HG02885 (cell line): ENCODE measurements at regions not wholly inside any gene's neighbourhood (a gene's known extent, or its start where the extent isn't known, plus 50 kb on each side); places are given as distances from the start of the nearest gene placed in this dataset.
"Not testable (repeated sequence)": the region's sequence is repeated elsewhere in the genome, so short reads cannot be mapped to it uniquely, and the experiment has no call there.

Experiments used
- ATAC-seq: cut with Tn5 transposase; IDR thresholded peaks from one replicate; pipeline ENCODE4 v1.9.1; 2021; ENCODE audit warnings: mild to moderate bottlenecking; ENCODE audit not compliant: unreplicated experiment, poor library complexity

DNA sequence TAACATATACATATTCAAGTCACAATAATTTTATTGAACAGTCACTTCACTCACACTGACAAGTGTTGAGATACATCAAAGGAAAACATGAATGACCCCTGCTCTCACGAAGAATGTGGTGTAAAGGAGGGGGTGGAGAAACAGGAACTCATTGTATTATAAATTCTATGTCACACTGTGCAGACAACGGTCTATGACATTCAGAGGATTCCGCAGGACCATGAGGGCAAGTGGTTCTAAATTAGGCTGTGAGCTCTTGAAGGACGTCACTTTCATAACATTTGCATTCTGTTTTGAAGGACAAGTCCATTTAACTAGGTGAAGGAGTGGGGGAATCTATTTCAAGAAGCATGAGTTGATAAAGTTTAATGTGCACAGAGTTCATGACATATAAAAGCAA, 415.2 kb upstream of the HS3ST1 start:
- ATAC-seq, result no peak

- ATAC-seq, result no peak
These were observed 414.6 kb upstream of the HS3ST1 start for GRCh38 chr4:11843340-11843739.

DNA sequence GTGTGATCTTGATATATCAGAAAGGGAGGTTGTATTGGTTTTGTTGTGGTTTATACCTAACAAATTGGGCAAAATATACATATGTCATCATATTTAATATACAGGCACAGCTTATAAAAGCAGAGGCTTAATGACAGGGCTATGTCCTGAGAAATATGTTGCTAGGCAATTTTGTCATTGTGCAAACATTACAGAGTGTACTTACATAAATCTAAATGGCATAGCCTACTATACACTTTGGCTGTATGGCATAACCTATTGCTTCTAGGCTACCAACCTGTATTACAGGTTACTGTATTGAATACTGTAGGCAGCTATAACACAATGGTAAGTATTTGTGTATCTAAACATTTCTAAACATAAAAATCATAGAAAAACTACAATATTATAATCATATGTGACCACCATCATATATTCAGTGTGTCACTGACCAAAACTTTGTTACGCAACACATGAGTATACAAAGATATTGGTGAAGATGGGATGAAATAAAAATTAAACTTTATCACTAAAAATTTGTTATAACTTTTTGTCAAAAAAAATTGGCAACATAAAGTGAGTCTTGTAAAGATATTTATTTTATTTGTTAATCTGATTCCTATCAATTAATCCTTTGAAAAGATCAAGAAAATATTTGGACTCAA, 414.0 kb upstream of the HS3ST1 start:
- ATAC-seq, result no peak

DNA sequence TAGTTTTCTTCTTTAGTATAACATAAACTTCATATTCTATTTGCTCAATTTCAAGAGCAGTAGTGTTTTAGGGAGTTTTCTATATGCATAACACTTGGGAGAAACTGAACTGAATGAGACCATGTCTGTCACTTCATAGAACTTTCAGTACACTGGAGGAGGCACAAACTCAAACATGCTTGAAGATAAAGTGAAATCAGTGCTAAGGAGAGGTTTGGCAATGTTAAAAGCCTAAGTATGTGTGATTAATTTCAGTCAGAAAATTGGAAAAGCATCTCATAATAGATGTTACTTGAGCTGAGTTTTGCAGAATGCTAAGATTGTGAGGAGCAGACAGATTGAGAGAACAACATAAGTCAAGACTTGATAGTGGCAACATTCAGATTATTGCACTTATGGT, 411.2 kb upstream of the HS3ST1 start:
- ATAC-seq, result no peak

DNA sequence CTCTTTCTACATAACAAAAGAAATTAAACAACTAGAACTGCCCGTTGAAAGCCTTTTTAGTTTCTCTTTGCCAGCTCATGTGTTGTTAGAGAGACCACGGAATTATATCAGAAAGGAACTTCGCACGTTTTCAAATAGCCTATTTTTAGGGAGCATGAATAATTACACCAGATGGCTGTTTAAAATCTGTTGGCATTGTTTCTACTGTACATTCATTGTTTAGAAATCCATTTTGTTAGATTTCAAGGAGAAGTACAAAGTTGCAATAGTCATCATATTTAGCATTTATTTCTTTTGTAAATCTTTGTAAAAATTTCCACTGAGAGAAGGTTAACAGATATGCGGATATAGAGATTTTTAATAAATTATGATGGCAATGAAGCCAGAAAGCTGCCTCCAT, 403.0 kb upstream of the HS3ST1 start:
- ATAC-seq, result no peak

DNA sequence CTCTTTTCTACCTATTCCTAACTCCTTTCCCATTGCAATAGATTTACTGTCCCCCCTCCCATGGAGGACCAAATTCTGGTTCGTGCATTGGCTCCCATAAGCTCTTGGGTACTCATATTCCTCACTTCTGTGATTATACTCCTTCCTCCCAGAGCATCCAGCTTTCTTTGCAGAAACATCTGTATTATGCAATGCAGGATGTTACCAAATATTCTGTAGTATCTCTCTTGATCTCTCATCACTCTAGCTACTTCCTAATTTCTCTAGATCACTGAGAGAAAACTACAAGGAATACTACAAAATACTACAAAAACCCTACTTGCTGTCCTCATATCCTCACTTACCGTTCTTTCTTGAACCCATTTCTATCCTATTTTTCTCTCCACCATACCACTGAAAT, 395.9 kb upstream of the HS3ST1 start:
- no peak for ATAC-seq

GRCh38 chr4:11821772-11822430, 393.2 kb upstream of the HS3ST1 start:
- no peak for ATAC-seq

DNA sequence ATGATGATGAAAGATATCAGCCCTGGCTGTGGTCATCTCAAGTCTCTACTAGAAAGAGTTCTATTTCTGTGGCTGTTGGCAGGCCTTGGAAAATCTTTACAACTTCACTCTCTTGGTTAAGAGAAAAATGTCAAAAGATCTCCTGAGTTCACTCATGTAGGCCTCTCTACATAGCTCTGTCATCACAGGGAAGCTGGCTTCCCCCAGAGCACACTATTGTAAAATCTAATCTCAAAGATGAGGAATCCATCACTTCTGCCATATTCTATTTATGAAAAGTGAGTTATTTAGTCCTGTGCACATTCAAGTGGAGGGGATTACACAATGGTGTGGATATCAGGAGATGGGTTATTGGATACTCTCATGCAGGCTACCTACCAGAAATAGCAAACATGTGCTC, 388.4 kb upstream of the HS3ST1 start:
- no peak for ATAC-seq

DNA sequence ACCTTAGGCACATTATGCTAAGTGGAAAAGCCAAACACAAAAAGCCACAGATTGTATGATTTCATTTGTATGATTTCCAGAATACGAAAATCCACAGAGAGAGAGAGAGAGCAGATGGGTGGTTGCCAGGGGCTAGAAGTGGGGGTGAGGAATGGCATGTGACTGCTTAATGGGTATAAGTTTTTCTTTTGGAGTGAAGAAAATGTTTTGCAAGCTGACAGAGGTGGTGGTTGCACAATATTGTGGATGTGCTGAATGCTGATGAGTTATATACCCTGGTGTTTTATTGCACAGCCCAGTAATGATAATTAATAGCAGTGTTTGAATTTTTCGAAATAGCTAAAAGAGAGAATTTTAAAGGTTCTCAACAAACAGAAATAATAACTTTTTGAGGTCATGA, 386.1 kb upstream of the HS3ST1 start:
- no peak for ATAC-seq

GRCh38 chr4:11813951-11814446, 385.3 kb upstream of the HS3ST1 start:
- ATAC-seq, result no peak

GRCh38 chr4:11811521-11811920, 382.8 kb upstream of the HS3ST1 start:
- ATAC-seq, result not testable (repeated sequence)

GRCh38 chr4:11805842-11806241, 377.1 kb upstream of the HS3ST1 start:
- no peak for ATAC-seq

DNA sequence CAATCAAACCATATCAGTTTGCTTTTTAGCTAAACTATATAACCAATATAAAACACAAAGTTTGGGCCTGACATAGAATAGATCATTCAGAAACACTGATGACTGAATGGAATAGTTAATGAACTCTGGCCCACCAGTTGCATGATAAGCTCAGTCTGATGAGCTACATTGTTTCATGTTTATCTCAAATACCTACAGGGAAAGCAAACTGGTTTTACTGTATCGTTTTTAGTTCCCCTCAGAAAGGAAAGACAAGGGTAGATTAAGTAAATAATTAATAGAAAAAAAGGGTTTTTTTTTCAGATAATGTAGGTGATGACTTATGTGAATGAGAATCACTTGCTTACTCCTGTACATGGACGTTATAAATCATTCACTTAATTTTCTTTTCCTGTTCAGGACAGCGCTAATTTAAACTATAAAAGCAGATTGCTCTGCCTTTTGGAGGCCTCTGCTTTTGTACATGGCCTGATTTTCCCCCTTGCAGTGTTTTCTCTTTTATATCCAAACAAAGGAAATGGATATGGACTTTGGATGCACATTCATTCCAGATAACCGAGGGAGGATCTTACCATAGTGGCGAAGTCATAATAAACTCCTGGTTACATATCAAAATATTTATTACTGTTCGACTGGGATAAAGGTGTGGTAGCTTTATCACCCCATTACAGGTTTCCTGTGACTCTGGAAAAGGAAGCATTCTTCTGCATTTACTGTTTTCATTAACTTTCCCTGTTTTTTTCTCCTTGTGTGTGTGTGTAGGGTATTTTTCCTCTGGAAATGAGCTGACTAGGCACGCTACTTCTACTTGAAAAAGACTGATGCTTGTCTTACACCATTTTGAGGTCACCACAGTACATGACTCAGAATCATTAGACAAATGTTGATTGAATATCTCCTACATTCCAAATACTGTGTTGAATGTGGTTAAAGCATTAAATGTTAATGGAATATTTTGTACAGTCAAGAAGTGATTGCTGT, 373.1 kb upstream of the HS3ST1 start:
- ATAC-seq, result no peak

- ATAC-seq, result no peak
These were observed 370.5 kb upstream of the HS3ST1 start for GRCh38 chr4:11799196-11799595.

DNA sequence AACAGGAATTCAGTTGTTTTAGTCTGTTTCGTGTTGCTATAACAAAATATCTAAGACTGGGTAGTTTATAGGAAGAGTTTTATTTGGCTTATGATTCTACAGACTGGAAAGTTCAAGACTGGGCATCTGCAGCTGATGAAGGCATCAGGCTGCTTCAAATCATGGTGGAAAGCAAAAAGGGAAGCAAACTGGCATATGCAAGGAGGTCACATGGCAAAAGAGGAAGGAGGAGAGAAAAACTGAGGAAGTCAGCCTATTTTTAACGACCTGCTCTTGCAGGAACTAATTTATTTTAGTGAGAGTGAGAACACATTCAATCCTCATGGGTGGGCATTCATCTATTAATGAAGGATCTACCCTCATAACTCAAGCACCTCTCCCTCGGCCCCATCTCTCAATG, 363.1 kb upstream of the HS3ST1 start:
- no peak for ATAC-seq

GRCh38 chr4:11790230-11790629, 361.5 kb upstream of the HS3ST1 start:
- ATAC-seq, result no peak

DNA sequence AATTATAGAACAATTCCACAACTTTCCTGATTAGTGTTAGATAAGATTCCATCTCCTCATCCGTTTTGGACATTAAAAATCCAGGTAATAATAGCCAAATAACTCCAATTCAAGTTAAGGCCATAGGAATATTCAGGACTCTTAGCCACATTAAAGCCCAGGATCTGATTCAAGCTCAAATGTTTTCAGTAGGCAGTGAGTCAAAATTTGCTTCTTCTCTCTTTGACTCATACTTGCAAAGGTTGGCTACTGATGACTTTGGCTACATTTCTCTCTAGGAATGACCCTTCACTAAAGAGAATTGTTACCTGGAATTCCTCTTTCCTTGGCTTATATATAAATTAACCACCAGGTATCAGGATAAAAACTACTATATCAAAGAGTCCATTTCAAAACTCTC, 354.9 kb upstream of the HS3ST1 start:
- no peak for ATAC-seq

DNA sequence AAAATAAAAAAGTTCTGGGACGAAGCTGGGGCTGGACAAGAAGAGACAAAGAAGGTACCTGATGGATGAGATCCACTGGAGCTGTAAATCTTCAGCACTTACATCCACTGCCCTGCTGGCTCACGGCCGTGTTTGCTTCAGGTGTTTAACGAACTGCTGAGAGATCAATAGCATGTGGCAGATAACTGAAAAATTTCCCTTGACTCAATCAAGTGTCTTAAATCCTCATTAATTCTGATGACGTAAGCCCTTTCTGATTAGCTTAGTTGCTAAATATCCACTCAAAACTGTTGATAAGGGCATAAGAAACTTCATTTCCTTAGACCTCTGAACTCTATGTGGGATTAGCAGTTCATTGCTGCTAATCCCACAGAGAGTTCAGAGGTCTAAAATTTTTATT, 354.2 kb upstream of the HS3ST1 start:
- no peak for ATAC-seq

- no peak for ATAC-seq
These were observed 348.8 kb upstream of the HS3ST1 start for GRCh38 chr4:11777447-11777846.

- ATAC-seq, result no peak
These were observed 345.7 kb upstream of the HS3ST1 start for GRCh38 chr4:11774346-11774745.

GRCh38 chr4:11773798-11774197, 345.1 kb upstream of the HS3ST1 start:
- no peak for ATAC-seq
